NB4 (cell line): ENCODE measurements at regions not wholly inside any gene's neighbourhood (a gene's known extent, or its start where the extent isn't known, plus 50 kb on each side); places are given as distances from the start of the nearest gene placed in this dataset.

ENCODE experiments used
- POLR2A ChIP-seq: IDR thresholded peaks from 2 replicates; pipeline ENCODE4 v1.6.1; 2011; ENCODE audit warnings: mild to moderate bottlenecking; ENCODE audit not compliant: insufficient read length; ENCODE audit errors: extremely low read depth
- TF ChIP-seq, protein P1 (sequence below): IDR thresholded peaks from one replicate; pipeline ENCODE4 v1.5.1; 2012; ENCODE audit warnings: low read depth, low read length
- TF ChIP-seq, protein P2 (sequence below): IDR thresholded peaks from 2 replicates; pipeline ENCODE4 v1.6.1; 2011; ENCODE audit warnings: low read depth, low read length

DNA sequence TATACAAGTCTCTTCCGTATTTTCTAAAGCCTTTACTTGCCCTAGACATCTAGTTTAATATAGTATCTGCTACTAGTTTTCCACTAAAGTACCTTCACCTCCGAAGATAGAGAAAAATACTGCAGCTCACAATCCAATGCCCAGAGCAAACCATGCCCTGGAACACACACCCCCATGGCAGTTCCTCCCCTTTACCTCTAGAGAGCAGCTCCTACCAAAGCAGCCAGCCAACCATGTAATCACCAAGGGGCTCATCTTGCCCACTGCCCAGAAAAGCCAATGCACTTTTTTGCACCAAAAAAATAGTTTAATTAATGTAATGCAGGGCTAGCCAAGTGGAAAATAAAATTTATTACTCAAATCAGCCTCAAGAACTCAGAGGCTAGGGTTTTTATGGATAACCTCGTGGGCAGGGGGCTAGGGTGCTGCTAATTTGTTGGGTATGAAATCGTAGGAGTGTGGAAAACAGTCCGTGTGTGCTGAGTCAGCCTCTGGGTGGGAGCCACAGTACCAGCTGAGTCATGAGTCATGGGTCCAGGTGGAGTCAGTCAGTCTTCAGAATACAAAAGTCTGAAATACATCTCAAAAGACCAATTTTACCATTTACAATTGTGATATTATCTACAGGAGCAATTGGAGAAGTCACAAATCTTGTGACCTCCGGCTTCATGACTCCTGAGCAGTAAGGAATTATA, 120.1 kb upstream of the ACO1 start:
- TF ChIP-seq, protein P1, sequence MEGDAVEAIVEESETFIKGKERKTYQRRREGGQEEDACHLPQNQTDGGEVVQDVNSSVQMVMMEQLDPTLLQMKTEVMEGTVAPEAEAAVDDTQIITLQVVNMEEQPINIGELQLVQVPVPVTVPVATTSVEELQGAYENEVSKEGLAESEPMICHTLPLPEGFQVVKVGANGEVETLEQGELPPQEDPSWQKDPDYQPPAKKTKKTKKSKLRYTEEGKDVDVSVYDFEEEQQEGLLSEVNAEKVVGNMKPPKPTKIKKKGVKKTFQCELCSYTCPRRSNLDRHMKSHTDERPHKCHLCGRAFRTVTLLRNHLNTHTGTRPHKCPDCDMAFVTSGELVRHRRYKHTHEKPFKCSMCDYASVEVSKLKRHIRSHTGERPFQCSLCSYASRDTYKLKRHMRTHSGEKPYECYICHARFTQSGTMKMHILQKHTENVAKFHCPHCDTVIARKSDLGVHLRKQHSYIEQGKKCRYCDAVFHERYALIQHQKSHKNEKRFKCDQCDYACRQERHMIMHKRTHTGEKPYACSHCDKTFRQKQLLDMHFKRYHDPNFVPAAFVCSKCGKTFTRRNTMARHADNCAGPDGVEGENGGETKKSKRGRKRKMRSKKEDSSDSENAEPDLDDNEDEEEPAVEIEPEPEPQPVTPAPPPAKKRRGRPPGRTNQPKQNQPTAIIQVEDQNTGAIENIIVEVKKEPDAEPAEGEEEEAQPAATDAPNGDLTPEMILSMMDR, result peak; percentile 26
- TF ChIP-seq, protein P2, sequence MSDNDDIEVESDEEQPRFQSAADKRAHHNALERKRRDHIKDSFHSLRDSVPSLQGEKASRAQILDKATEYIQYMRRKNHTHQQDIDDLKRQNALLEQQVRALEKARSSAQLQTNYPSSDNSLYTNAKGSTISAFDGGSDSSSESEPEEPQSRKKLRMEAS, result peak; percentile 13; the same call in 1 of the 2 replicates
- TF ChIP-seq POLR2A, result no peak
